HG02798 (cell line): ENCODE measurements at regions not wholly inside any gene's neighbourhood (a gene's known extent, or its start where the extent isn't known, plus 50 kb on each side); places are given as distances from the start of the nearest gene placed in this dataset.

Experiments used
- ATAC-seq: cut with Tn5 transposase; IDR thresholded peaks from one replicate; pipeline ENCODE4 v1.9.1; 2021; ENCODE audit warnings: mild to moderate bottlenecking; ENCODE audit not compliant: unreplicated experiment, poor library complexity

DNA sequence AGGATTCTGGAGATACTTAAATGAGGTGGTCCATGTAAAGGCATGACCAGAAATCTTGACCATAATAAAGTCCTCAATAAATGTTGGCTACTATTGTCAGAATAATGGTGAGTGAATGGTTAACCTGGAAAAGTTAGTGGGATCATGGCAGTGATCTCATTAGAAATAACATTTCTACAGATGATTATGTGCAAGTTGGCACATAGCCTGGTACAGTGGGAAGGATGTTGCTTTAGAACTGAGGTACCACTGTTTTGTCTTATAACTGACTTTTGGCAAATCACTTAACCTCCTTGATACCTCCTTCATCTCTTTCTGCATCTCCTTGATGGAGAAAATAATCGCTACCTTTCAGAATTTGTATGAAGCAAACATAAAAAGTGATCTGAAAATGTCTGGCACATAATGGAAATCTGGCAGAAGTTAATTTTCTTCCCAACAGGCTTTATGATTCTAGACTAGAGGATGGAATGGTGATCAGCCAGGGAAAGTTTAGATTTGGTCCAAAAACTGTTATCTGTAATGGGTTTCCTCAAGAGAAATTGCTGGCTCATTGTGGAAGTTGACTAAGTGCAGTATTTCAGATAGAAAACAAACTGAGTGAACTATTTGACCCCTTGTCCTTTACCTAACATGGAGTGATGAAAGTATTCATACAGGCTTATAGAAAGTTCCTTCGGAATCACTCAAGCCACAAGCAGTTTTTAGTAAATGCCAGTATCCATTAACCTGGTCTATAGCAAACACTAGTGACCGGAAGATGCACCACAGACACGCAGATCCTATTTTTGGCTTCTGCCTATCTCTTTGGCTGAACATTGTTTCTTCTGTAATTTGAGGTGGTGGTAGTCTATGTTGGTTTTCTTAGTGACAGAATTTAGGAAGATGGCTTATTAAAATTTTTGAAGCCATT lies 449.6 kb upstream of the TGFBR2 start:
- ATAC-seq, result no peak

DNA sequence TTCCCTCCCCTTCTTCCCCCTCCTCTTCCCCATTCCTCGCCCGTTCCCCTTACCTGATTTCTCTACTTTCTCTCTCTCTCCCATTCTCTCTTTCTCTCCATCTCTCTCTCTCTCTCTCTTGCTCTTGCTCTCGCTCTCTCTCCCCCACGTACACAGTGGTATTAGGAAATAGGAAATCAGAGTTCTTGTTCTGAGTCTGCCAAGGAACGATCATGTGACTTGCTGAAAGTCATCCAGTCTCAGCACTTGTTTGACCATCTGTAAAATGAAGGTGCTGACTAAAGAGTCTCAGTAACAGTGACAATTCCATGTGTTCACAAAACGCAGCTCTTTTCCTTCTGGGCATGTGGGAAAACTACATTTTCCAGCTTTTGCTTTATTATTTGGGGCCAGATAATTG lies 445.0 kb upstream of the TGFBR2 start:
- no peak for ATAC-seq

DNA sequence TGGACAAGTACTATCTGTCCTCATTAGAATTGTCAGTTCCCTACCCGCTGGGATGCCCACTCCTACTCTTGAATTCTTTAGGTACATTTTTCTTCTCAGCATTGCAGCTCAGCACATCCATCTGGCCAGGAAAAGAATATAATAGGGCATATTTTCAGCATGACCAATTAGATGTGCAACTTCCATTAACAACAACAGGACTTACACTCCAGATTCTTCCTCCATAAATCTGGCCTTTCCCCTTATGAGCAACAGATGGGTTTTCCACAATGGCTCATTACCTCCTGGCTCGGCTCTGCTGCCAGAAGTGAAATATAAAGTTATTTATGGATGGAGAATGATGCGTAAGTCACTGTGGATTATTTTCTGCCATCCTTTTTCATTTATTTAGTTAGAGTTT lies 443.8 kb upstream of the TGFBR2 start:
- no peak for ATAC-seq

DNA sequence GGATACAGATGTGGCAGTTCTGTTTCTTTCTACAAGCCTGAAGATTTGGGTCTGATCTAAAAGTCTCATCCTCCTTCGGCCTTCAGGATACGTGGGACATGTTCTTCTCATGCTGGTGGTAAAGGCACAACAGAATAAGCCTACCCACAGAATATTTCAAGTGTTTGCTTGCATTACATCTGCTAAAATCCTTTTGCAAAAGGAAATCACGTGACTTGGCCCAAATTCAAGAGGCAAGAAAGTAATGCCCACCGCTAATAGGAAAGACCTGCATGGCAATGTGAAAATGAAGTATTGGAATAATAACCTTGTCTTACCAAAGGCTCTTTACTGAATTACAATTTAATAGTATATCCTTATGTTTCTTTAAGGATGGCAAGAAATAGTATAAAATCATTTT lies 439.9 kb upstream of the TGFBR2 start:
- no peak for ATAC-seq

GRCh38 chr3:30167541-30168011 lies 438.8 kb upstream of the TGFBR2 start:
- ATAC-seq, result no peak

GRCh38 chr3:30169487-30169886 lies 436.9 kb upstream of the TGFBR2 start:
- no peak for ATAC-seq

DNA sequence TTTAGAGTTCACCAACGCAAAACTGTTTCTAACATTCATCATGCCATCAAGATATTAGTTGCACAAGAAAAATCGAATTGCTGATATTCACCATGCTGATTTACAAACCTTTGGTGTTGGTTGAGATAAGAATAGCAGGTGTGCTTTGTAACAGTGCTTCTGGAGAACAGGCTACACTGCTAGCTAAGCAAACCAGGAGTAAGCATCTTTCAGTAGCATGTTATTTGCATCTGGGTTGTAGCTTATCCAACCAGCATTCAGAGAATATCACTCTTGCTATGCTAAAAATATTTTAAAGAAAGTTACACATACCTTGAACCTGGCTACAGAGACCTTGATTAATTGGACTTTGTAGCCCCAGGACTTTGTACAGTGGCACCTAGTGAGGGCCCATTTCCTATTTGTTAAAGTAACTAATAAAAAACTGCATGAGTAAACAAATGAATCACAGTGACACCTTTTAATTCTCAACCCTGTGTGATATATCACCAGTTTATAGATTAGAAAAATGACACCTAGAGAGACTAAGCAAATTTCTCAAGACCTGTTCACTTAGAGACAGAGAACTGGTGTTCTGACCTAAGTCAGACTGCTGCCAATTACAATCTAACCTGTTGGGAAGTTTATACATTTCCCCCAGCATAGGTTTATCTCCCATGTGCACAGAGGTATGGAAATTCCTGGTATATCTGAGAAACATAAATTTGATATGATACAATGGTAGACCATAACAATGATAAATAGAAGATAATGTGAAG lies 435.5 kb upstream of the TGFBR2 start:
- no peak for ATAC-seq

DNA sequence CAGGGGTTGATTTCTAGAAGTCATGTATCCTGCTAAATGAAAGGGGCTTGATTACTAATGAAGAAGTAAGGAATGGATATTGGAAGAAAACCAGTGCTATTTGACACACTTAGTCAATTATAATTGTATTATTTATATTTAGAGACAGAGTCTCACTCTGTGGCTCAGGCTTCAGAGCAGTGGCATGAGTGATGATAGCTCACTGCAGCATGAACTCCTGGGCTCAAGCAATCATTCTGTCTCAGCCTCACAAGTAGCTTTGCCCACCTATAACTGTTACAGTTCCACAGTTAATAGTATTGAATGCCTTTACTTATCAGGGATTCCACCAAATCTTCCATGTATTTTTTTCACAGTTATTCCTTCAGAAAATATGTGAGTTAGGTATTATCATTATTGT lies 432.0 kb upstream of the TGFBR2 start:
- ATAC-seq, result no peak

DNA sequence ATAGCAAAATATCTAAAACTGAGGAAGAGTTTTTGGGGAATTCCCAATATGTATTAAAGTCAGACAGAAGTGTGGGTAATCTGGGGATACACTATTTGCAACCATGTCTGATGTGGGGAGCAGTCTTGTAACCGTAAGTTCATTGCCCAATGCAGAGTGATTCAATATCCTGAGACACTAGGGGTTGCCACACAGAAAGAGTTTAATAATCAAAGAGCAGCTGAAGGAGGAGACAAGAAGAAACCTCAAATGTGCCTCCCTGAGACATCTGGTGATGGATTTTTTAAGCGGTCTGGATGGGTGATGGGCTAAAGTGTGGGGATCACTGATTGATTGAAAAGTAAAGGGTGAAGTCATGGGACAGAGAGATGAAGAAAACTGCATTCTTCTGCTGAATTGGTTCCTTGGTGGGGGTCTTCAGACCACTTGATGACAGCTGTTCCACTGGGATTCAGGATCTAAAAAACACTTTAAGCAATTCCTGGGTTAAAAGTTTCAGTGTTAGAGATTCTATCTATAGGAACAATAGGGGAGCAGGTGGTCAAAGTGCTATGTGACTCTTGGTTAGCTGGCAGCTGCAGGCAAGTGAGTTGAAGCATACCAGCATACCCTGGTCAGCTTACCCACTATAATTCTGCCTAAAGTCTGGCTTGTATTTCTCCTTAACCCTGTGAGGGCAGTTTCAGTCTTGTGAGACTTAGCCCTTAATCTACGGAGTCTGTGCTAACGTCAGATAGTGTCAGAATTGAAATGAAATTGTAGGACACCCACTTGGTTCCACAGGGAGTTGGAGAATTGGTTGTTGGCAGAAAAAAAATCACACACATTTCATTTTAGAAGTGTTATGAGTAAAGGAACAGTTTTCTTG lies 425.9 kb upstream of the TGFBR2 start:
- ATAC-seq, result no peak

DNA sequence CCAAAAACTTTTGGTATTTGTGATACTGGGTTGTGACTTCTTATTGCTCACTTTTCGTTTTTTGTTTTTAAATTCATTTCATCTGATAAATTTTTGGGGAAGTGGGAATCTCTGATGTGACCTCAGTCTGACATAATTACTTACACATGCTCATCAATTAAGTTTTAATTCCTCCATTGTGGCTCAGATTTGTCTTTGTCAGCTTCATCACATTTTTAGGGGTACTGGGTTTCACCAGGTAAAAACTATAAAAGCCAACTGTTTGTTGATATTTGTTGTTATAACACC lies 425.3 kb upstream of the TGFBR2 start:
- ATAC-seq, result no peak

GRCh38 chr3:30181581-30181980 lies 424.8 kb upstream of the TGFBR2 start:
- no peak for ATAC-seq

DNA sequence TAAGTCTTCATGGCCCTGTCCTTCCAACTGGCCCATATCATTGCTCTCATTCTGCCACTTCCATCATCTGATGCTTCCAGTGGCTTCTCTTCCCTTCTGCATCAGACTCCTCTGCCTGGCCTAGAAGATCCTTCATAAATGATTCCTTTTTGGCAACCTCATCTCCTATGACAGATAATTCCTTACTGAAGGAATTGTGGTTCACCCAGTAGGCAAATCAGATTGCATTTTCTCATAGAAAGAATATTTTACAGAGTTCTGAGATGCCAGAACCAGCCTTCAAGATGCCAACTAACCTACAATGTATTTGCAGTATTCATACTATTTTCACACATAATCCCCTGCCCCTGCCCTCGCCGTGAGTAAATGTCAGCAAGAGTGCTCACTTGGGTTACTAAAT lies 423.0 kb upstream of the TGFBR2 start:
- ATAC-seq, result no peak

GRCh38 chr3:30184091-30184810 lies 422.1 kb upstream of the TGFBR2 start:
- no peak for ATAC-seq

- no peak for ATAC-seq
These were observed 420.5 kb upstream of the TGFBR2 start for GRCh38 chr3:30185872-30186271.

GRCh38 chr3:30186741-30187219 lies 419.6 kb upstream of the TGFBR2 start:
- ATAC-seq, result no peak

GRCh38 chr3:30187366-30187765 lies 419.0 kb upstream of the TGFBR2 start:
- ATAC-seq, result no peak

GRCh38 chr3:30188713-30189112 lies 417.7 kb upstream of the TGFBR2 start:
- no peak for ATAC-seq

DNA sequence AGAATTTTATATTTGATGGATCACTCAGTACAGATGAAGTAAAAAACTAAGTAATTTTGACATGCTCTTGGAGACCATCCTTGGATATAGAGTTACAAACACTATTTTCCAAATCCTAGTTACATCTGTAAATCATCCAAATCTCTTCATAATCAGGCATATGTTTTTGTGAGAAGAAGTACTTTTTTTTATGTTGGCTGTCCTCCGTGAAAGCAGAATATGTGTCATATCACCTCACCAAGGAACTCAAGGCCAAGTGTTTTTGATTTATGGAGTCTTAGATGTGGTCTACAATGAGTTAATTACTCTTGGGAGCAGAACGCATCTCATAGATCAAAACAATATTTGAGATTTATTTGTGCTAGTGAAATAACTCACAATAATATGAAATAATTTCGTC lies 416.5 kb upstream of the TGFBR2 start:
- ATAC-seq, result no peak

GRCh38 chr3:30193625-30194044 lies 412.8 kb upstream of the TGFBR2 start:
- no peak for ATAC-seq

DNA sequence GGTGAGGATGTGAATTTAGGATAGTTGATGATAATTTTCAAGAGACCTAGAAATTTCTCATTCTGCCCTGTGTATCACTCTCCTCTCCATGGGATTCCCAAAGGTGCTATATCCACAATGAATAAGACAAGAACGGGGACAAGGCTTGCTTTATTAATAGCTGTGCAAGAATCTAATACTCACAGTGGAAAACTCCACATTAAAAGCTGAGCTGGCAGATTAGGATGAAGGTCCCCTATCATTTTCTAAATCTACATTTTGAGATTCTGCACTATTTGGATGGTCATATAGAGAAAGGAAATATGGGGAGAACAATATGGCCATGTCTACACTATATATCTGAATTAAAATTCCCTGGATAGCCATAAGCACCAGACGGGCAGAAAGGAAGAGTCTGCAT lies 411.0 kb upstream of the TGFBR2 start:
- ATAC-seq, result no peak
